Endothelial cell of umbilical vein (primary cell): ENCODE measurements at regions not wholly inside any gene's neighbourhood (a gene's known extent, or its start where the extent isn't known, plus 50 kb on each side); places are given as distances from the start of the nearest gene placed in this dataset.

ENCODE experiments used
- BruUV-seq: library from RNA; stranded (reverse); fragments of 400-500 nt; replicated peaks from 2 replicates; lab custom pipeline; 2021; lab: Mats Ljungman, UMichigan
- CTCF ChIA-PET: fragments of 300-600, 350-600 bp; sonication (Branson Sonifier 250); formaldehyde crosslinking; loops from one replicate; lab custom pipeline; 2021; ENCODE audit warnings: antibody characterized with exemption, inconsistent platforms; lab: Charles Lee
- POLR2A ChIA-PET: fragments of 300-600, 350-600 bp; sonication (Branson Sonifier 250); formaldehyde crosslinking; loops from one replicate; lab custom pipeline; 2021; ENCODE audit warnings: antibody characterized with exemption, inconsistent platforms; lab: Charles Lee
- DNase-seq: peaks from one replicate; pipeline ENCODE4 v3.0.0-alpha.2; 2011; ENCODE audit warnings: low read depth, low spot score
- FAIRE-seq: peaks from 2 replicates; lab custom pipeline; 2011; peaks lifted over from hg19 to GRCh38; lab: Jason Lieb, UNC
- H2AFZ ChIP-seq: 2 replicates; pipeline ENCODE4 v1.6.0; 2012; ENCODE audit warnings: low read depth, low read length, control low read depth, inconsistent platforms
- H3K27ac ChIP-seq: 2 replicates; pipeline ENCODE4 v1.5.1; 2011; ENCODE audit warnings: low read depth, mild to moderate bottlenecking, control low read depth, low read length, moderate library complexity; ENCODE audit not compliant: insufficient read depth
- H3K27me3 ChIP-seq, 2 experiments: 2 replicates each; pipeline versions ENCODE4 v1.6.0 to v1.6.1; 2011; ENCODE audit warnings: low read length in 2 of 2, mixed read lengths in 1 of 2; ENCODE audit not compliant: control insufficient read depth in 2 of 2, insufficient read depth in 2 of 2
- H3K36me3 ChIP-seq, 2 experiments: 2 replicates in 1 of 2; 3 replicates in 1 of 2; pipeline ENCODE4 v1.5.1; 2011; ENCODE audit warnings: low read length in 2 of 2, mild to moderate bottlenecking in 1 of 2, moderate library complexity in 1 of 2; ENCODE audit not compliant: control insufficient read depth in 2 of 2, insufficient read depth in 2 of 2; ENCODE audit errors: extremely low read depth in 1 of 2
- H3K4me1 ChIP-seq: 3 replicates; pipeline ENCODE4 v1.5.1; 2011; ENCODE audit warnings: mild to moderate bottlenecking, low read length; ENCODE audit not compliant: control insufficient read depth, insufficient read depth; ENCODE audit errors: extremely low read depth
- H3K4me2 ChIP-seq: 2 replicates; pipeline ENCODE4 v1.6.1; 2011; ENCODE audit warnings: low read length, control low read depth, mixed read lengths; ENCODE audit not compliant: insufficient read depth
- H3K4me3 ChIP-seq, 3 experiments: fragments of 200-600 bp in 1 of 3; sonication (generic), shearing (Covaris generic) in 1 of 3; replicated peaks in 1 of 3; 2 replicates each; pipeline ENCODE4 v1.5.1; 2011 to 2016; ENCODE audit warnings: control low read depth in 3 of 3, low read length in 3 of 3, mild to moderate bottlenecking in 2 of 3, inconsistent platforms in 1 of 3, low read depth in 1 of 3, moderate library complexity in 1 of 3; ENCODE audit not compliant: insufficient read depth in 1 of 3
- H3K79me2 ChIP-seq: 2 replicates; pipeline ENCODE4 v1.6.0; 2012; ENCODE audit warnings: low read length, inconsistent platforms; ENCODE audit not compliant: control insufficient read depth, insufficient read depth
- H3K9ac ChIP-seq: replicated peaks from 2 replicates; pipeline ENCODE3; 2011; ENCODE audit warnings: low read length, control low read depth; ENCODE audit not compliant: insufficient read depth; ENCODE audit errors: extremely low read depth
- H3K9me1 ChIP-seq: replicated peaks from 3 replicates; pipeline ENCODE4 v1.6.0; 2011; ENCODE audit warnings: mild to moderate bottlenecking, low read length; ENCODE audit not compliant: control insufficient read depth, insufficient read depth; ENCODE audit errors: extremely low read depth
- H3K9me3 ChIP-seq: replicated peaks from 2 replicates; pipeline ENCODE4 v1.5.1; 2012; ENCODE audit warnings: low read length, inconsistent platforms; ENCODE audit not compliant: control insufficient read depth, insufficient read depth
- H4K20me1 ChIP-seq: replicated peaks from 2 replicates; pipeline ENCODE3; 2011; ENCODE audit warnings: mild to moderate bottlenecking, low read length; ENCODE audit not compliant: control insufficient read depth, insufficient read depth; ENCODE audit errors: extremely low read depth
- JUN ChIP-seq: IDR thresholded peaks from 2 replicates; pipeline ENCODE4 v1.6.1; 2011; ENCODE audit warnings: borderline replicate concordance, low read depth; ENCODE audit not compliant: insufficient read length, insufficient read depth
- POLR2AphosphoS5 ChIP-seq: IDR thresholded peaks from 2 replicates; pipeline ENCODE4 v1.6.1; 2012; ENCODE audit warnings: low read depth, mild to moderate bottlenecking, control low read depth, low read length, moderate library complexity; ENCODE audit not compliant: insufficient read depth
- dilution Hi-C: fragments of 300-500 bp; cut with MboI; formaldehyde crosslinking; loops from one replicate; pipeline ENCODE4 v1.15.0; 2019; ENCODE audit warnings: low sequenced_read_pairs; ENCODE audit not compliant: extremely low pct_ligation_motif_present
- intact Hi-C: fragments of 100-400 bp; cut with micrococcal nuclease; formaldehyde crosslinking; loops from one replicate; pipeline ENCODE4 v1.10.0; 2022
- TF ChIP-seq, protein P1 (sequence below), 2 donors: IDR thresholded peaks; 1 replicate in 1 of 2; 2 replicates in 1 of 2; pipeline ENCODE4 v1.5.1; 2011; ENCODE audit warnings: low read length in 2 of 2, mild to moderate bottlenecking in 2 of 2, moderate library complexity in 2 of 2, control low read depth in 1 of 2, inconsistent platforms in 1 of 2, low read depth in 1 of 2; ENCODE audit not compliant: insufficient read depth in 1 of 2; ENCODE audit errors: extremely low read depth in 1 of 2

DNA sequence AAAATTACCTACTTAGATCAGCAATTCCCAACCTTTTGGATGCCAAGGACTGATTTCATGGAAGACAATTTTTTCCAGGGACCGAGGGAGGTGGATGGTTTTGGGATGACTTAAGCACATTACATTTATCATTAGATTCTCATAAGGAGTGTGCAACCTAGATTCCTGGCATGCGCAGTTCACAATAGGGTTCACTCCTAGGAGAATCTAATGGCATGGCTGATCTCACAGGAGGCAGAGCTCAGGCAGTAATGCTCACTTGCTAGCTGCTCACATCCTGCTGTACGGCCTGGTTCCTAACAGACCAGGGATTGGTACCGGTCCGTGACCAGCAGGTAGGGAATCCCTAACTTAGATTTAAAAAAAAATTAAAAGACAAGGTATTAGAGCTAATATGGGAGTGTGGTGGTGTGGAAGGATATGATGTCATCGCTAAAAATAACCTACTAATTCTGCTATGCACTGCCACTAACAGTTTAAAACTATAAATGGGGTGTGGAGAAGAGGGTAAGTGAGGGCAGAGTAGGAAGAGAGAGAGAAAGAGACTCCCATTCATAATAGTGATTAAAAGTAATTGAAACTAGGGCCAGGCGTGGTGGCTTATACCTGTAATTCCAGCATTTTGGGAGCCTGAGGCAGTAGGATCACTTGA is 282.7 kb downstream of the BAMBI start:
- Histone ChIP-seq H3K9me1 (no peaks in the 10 kb centered on the region), H3K9me3 (no peaks in the 10 kb centered on the region), H3K27me3 (peaks cover 0 to 2% of the 10 kb centered on the region in 2 experiments), H3K4me2 (no peak overlapping the region), H3K4me3 (no peak overlapping the region), H3K79me2 (no peaks in the 10 kb centered on the region), H3K4me1 (no peaks in the 10 kb centered on the region), H2AFZ (no peak overlapping the region), H3K9ac (no peak overlapping the region), H3K27ac (no peak overlapping the region), H3K36me3 (no peaks in the 10 kb centered on the region), H4K20me1 (no peaks in the 10 kb centered on the region)
- no TSS peak for BruUV-seq
- intact Hi-C loops: no loop called here
- ChIA-PET CTCF (no interaction called here), POLR2A (no interaction called here)
- dilution Hi-C loops: no loop called here
- DNase-seq (no peak), FAIRE-seq (no peak)
- TF ChIP-seq, protein P1, sequence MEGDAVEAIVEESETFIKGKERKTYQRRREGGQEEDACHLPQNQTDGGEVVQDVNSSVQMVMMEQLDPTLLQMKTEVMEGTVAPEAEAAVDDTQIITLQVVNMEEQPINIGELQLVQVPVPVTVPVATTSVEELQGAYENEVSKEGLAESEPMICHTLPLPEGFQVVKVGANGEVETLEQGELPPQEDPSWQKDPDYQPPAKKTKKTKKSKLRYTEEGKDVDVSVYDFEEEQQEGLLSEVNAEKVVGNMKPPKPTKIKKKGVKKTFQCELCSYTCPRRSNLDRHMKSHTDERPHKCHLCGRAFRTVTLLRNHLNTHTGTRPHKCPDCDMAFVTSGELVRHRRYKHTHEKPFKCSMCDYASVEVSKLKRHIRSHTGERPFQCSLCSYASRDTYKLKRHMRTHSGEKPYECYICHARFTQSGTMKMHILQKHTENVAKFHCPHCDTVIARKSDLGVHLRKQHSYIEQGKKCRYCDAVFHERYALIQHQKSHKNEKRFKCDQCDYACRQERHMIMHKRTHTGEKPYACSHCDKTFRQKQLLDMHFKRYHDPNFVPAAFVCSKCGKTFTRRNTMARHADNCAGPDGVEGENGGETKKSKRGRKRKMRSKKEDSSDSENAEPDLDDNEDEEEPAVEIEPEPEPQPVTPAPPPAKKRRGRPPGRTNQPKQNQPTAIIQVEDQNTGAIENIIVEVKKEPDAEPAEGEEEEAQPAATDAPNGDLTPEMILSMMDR (IDR thresholded peaks at IDR 0.05; ENCODE audit: extremely low read depth in 1 of 2, insufficient read depth in 1 of 2, low read depth in 1 of 2, low read length in 2 of 2): no peak

DNA sequence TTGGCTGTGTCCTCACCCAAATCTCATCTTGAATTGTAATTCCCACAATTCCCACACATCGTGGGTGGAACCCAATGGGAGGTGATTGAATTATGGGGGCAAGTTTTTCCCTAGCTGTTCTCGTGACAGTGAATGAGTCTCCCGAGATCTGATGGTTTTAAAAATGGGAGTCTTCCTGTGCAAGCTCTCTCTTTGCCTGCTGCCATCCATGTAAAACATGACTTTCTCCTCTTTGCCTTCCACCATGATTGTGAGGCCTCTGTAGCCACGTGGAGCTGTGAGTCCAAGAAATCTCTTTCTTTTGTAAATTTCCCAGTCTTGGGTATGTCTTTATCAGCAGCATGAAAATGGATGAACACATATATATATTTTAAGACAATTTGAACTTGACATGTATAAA is 285.4 kb downstream of the BAMBI start:
- Histone ChIP-seq H3K4me2 (no peak overlapping the region), H3K9me3 (no peaks in the 10 kb centered on the region), H3K79me2 (no peaks in the 10 kb centered on the region), H3K9me1 (no peaks in the 10 kb centered on the region), H3K4me3 (no peak overlapping the region), H3K36me3 (no peaks in the 10 kb centered on the region), H3K27ac (no peak overlapping the region), H4K20me1 (no peaks in the 10 kb centered on the region), H2AFZ (no peak overlapping the region), H3K9ac (no peak overlapping the region), H3K4me1 (no peaks in the 10 kb centered on the region), H3K27me3 (peaks cover 0 to 2% of the 10 kb centered on the region in 2 experiments)
- CTCF ChIA-PET: interaction anchor here (1.1 kb wide), 1 partner anchor 299 kb away, joined by 4 read pairs; no protein-coding TSS in a partner anchor
- DNase-seq (no peak), FAIRE-seq (no peak)
- dilution Hi-C loops (no loop called here), intact Hi-C loops (no loop called here)
- POLR2A ChIA-PET: no interaction called here
- BruUV-seq: no TSS peak
- TF ChIP-seq POLR2AphosphoS5 (no peak), JUN (no peak)
